ENCODE measurements at regions not wholly inside any gene's neighbourhood (a gene's known extent, or its start where the extent isn't known, plus 50 kb on each side); places are given as distances from the start of the nearest gene placed in this dataset.

GRCh38 chrX:74162199-74162598 is 141.8 kb upstream of the ZCCHC13 start:
- no peak for TF ChIP-seq CTCF (conservative IDR thresholded peaks at IDR 0.05)
- Mint-ChIP-seq H3K27me3 (ENCODE audit: low read depth) (peaks cover 2% of the 10 kb centered on the region), H3K27ac (no peak overlapping the region), H3K36me3 (ENCODE audit: insufficient read depth in 1 of 3, low read depth in 3 of 3) (peaks cover 26 to 52% (median 33%) of the 10 kb centered on the region in 3 experiments), H3K9me3 (peaks cover 45 to 55% of the 10 kb centered on the region in 2 experiments), H3K4me3 (no peak overlapping the region), H3K4me1 (no peaks in the 10 kb centered on the region)
- no peak overlapping the region for H4K91ac ChIP-seq (ENCODE audit: insufficient read length, low read depth, low read length)
- H3K4ac ChIP-seq (ENCODE audit: low read depth, low read length), result no peak overlapping the region
- H3K18ac ChIP-seq (ENCODE audit: insufficient read length, low read depth, low read length), result no peak overlapping the region
- no peak overlapping the region for H2AK5ac ChIP-seq (ENCODE audit: insufficient read length, low read length)
- no peak overlapping the region for H4K5ac ChIP-seq (ENCODE audit: insufficient read length, low read depth, low read length)
- no peaks in the 10 kb centered on the region for H3K4me1 ChIP-seq (ENCODE audit: insufficient read depth, low read length)
- WGBS (ENCODE audit: extremely low coverage, insufficient read length, low lambda C conversion rate), result no CpG with 5 or more reads among the region's 20 CpGs
- H2BK15ac ChIP-seq (ENCODE audit: low read depth, low read length), result no peak overlapping the region
- no peak overlapping the region for H3K27ac ChIP-seq (ENCODE audit: insufficient read length, low read depth, low read length)
- H4K8ac ChIP-seq (replicated peaks; ENCODE audit: insufficient read length, low read depth, low read length), result no peak overlapping the region
- H3K79me1 ChIP-seq (ENCODE audit: insufficient read depth, low read depth, low read length, poor library complexity, severe bottlenecking), result no peaks in the 10 kb centered on the region
- no peaks in the 10 kb centered on the region for H3K9me3 ChIP-seq (ENCODE audit: control insufficient read depth, low read depth, low read length)
- no peak overlapping the region for H3K14ac ChIP-seq (ENCODE audit: insufficient read depth, low read length)
- no peak for DNase-seq
- no peak overlapping the region for H3K9ac ChIP-seq (ENCODE audit: extremely low read depth, insufficient read length, low read length)
- no peak overlapping the region for H3K56ac ChIP-seq (ENCODE audit: insufficient read length, low read depth, low read length)
- no peak overlapping the region for H3K23ac ChIP-seq (ENCODE audit: insufficient read length, low read depth, low read length)
- H3K79me2 ChIP-seq (ENCODE audit: insufficient read depth, low read length), result no peaks in the 10 kb centered on the region
- H2BK120ac ChIP-seq (ENCODE audit: low read depth, low read length, poor library complexity, severe bottlenecking), result no peak overlapping the region
- no peaks in the 10 kb centered on the region for H3K27me3 ChIP-seq (ENCODE audit: insufficient read depth, low read length)
- H4K20me1 ChIP-seq (ENCODE audit: control insufficient read depth, insufficient read depth, insufficient read length), result no peaks in the 10 kb centered on the region
- H3T11ph ChIP-seq (ENCODE audit: low read length), result no peak overlapping the region
- H2AFZ ChIP-seq (ENCODE audit: low read length), result no peak overlapping the region
- no peak overlapping the region for H2BK12ac ChIP-seq (ENCODE audit: insufficient read length, low read depth, low read length)
- H2BK5ac ChIP-seq (ENCODE audit: insufficient read length, low read length), result no peak overlapping the region
- H3K23me2 ChIP-seq (ENCODE audit: insufficient read length, low read depth, low read length, poor library complexity, severe bottlenecking), result no peaks in the 10 kb centered on the region
- no peak overlapping the region for H2BK20ac ChIP-seq (ENCODE audit: low read depth, low read length, poor library complexity, severe bottlenecking)
- no peak overlapping the region for H3K4me2 ChIP-seq (ENCODE audit: insufficient read depth, insufficient read length, low read length)

Data from H9 (cell line).